K562 (cell line): ENCODE measurements at regions not wholly inside any gene's neighbourhood (a gene's known extent, or its start where the extent isn't known, plus 50 kb on each side); places are given as distances from the start of the nearest gene placed in this dataset.

Source experiments
- ATAC-seq: fragments of 200-7000 bp; cut with Tn5 transposase; 3 replicates; pipeline ENCODE4 v1.9.1; 2020; ENCODE audit warnings: moderate library complexity
- BruUV-seq: library from RNA; stranded (reverse); fragments of 400-500 nt; replicated peaks from 2 replicates; lab custom pipeline; 2021; lab: Mats Ljungman, UMichigan
- CTCF ChIA-PET: fragments of 300-600 bp; formaldehyde crosslinking; extraction: SDS; loops from one replicate; lab custom pipeline; 2021; ENCODE audit warnings: low intra/inter-chr PET ratio; lab: Yijun Ruan, JAX
- POLR2A ChIA-PET: fragments of 300-600, 350-650 bp; sonication (Branson Sonifier 250); formaldehyde crosslinking; extraction: SDS; loops from one replicate; lab custom pipeline; 2021; ENCODE audit warnings: antibody characterized with exemption, inconsistent platforms; lab: Yijun Ruan, JAX
- DNase-seq, 4 experiments: peaks; one replicate each; pipeline versions ENCODE4 v3.0.0 to v3.0.0-alpha.2; 2011 to 2018; ENCODE audit warnings: low spot score in 3 of 4, mixed read lengths in 3 of 4; ENCODE audit errors: extremely low read depth in 1 of 4
- FAIRE-seq: peaks from 2 replicates; lab custom pipeline; 2011; peaks lifted over from hg19 to GRCh38; lab: Jason Lieb, UNC
- H2AFZ ChIP-seq: 2 replicates; pipeline ENCODE4 v1.6.0; 2011; ENCODE audit warnings: low read depth, low read length, control low read depth, inconsistent platforms
- H3K27ac ChIP-seq: fragments of 200-600 bp; 3 replicates; pipeline ENCODE4 v1.8.0; 2011; ENCODE audit warnings: low read depth, mild to moderate bottlenecking, control low read depth, inconsistent platforms, low read length, moderate library complexity, mixed read lengths; ENCODE audit errors: extremely low read depth
- H3K27me3 ChIP-seq, 2 experiments: fragments of 300-600 bp in 1 of 2; 2 replicates in 1 of 2; 3 replicates in 1 of 2; pipeline versions ENCODE4 v1.6.0 to v1.8.0; 2011; ENCODE audit warnings: inconsistent platforms in 2 of 2, low read length in 2 of 2, mild to moderate bottlenecking in 1 of 2, mixed read lengths in 1 of 2, moderate library complexity in 1 of 2; ENCODE audit not compliant: control insufficient read depth in 2 of 2, insufficient read depth in 2 of 2
- H3K36me3 ChIP-seq: fragments of 300-600 bp; 3 replicates; pipeline ENCODE4 v1.8.0; 2011; ENCODE audit warnings: mild to moderate bottlenecking, low read length, inconsistent platforms; ENCODE audit not compliant: control insufficient read depth, insufficient read depth
- H3K4me1 ChIP-seq, 2 experiments: fragments of 200-600 bp in 1 of 2; replicated peaks in 1 of 2; 2 replicates in 1 of 2; 3 replicates in 1 of 2; pipeline versions ENCODE4 v1.5.1 to v1.8.0; 2011; ENCODE audit warnings: inconsistent platforms in 2 of 2, low read length in 2 of 2, mild to moderate bottlenecking in 1 of 2, mixed read lengths in 1 of 2, moderate library complexity in 1 of 2; ENCODE audit not compliant: control insufficient read depth in 2 of 2, insufficient read depth in 2 of 2
- H3K4me2 ChIP-seq: 2 replicates; pipeline ENCODE4 v1.6.1; 2011; ENCODE audit warnings: low read length, control low read depth, inconsistent platforms, mixed read lengths; ENCODE audit not compliant: insufficient read depth
- H3K4me3 ChIP-seq: fragments of 200-600 bp; sonication (generic), shearing (Covaris generic); 2 replicates; pipeline ENCODE4 v1.5.1; 2016; ENCODE audit warnings: control low read depth, inconsistent platforms
- H3K79me2 ChIP-seq: fragments of 200-600 bp; 3 replicates; pipeline ENCODE4 v1.8.0; 2011; ENCODE audit warnings: low read length, inconsistent platforms; ENCODE audit not compliant: control insufficient read depth, insufficient read depth
- H3K9ac ChIP-seq, 2 experiments: 2 replicates each; pipeline versions ENCODE4 v1.6.0 to v1.6.1; 2011; ENCODE audit warnings: low read depth in 2 of 2, low read length in 2 of 2, control low read depth in 1 of 2, inconsistent platforms in 1 of 2, mild to moderate bottlenecking in 1 of 2, mixed read lengths in 1 of 2; ENCODE audit not compliant: insufficient read depth in 1 of 2
- H3K9me1 ChIP-seq: one replicate; pipeline ENCODE4 v1.6.0; 2011; ENCODE audit warnings: inconsistent platforms, mild to moderate bottlenecking, low read length, moderate library complexity; ENCODE audit not compliant: control insufficient read depth, insufficient read depth
- H3K9me3 ChIP-seq: replicated peaks from 2 replicates; pipeline ENCODE4 v1.5.1; 2011; ENCODE audit warnings: low read depth, low read length, inconsistent platforms; ENCODE audit not compliant: control insufficient read depth, insufficient read depth
- H4K20me1 ChIP-seq: replicated peaks from 2 replicates; pipeline ENCODE4 v1.6.1; 2011; ENCODE audit warnings: low read length, inconsistent platforms, mixed read lengths; ENCODE audit not compliant: control insufficient read depth, insufficient read depth
- CBX2 ChIP-seq: fragments of 200-600 bp; sonication (generic); IDR thresholded peaks from one replicate; pipeline ENCODE4 v1.6.1; 2012; ENCODE audit warnings: mild to moderate bottlenecking, low read length, inconsistent platforms; ENCODE audit not compliant: insufficient read depth, poor library complexity, severe bottlenecking
- ETS1 ChIP-seq: conservative IDR thresholded peaks from 2 replicates; pipeline ENCODE4 v1.6.1; 2011; ENCODE audit warnings: low read depth, mild to moderate bottlenecking, low read length; ENCODE audit not compliant: control insufficient read depth
- FOXJ3 ChIP-seq: sonication (generic); formaldehyde crosslinking; IDR thresholded peaks from 2 replicates; pipeline ENCODE4 v1.4.0; 2020; ENCODE audit warnings: mild to moderate bottlenecking, missing genetic modification reagents
- HMG20B ChIP-seq: fragments of 250-450 bp; sonication (Bioruptor Pico); IDR thresholded peaks from 2 replicates; pipeline ENCODE4 v1.5.0; 2021; ENCODE audit warnings: mild to moderate bottlenecking
- JUN ChIP-seq, 2 experiments: sonication (generic) in 1 of 2; formaldehyde crosslinking in 1 of 2; IDR thresholded peaks; 2 replicates each; pipeline versions ENCODE4 v1.6.1 to v1.8.0; 2012 to 2022; ENCODE audit warnings: borderline replicate concordance in 2 of 2, mild to moderate bottlenecking in 2 of 2, improper control_type of control experiment in 1 of 2, low read depth in 1 of 2, low read length in 1 of 2, missing genetic modification reagents in 1 of 2
- LARP7 ChIP-seq: fragments of 450-650 bp; IDR thresholded peaks from 2 replicates; pipeline ENCODE4 v1.6.1; 2016
- LEF1 ChIP-seq: fragments of 450-650 bp; IDR thresholded peaks from 2 replicates; pipeline ENCODE4 v1.6.1; 2016; ENCODE audit warnings: mild to moderate bottlenecking
- TFAM ChIP-seq: fragments of 250-450 bp; sonication (Bioruptor Pico); conservative IDR thresholded peaks from 2 replicates; pipeline ENCODE4 v1.5.0; 2021; ENCODE audit warnings: mild to moderate bottlenecking, moderate library complexity
- ZNF445 ChIP-seq: fragments of 250-450 bp; sonication (Bioruptor Pico); IDR thresholded peaks from 2 replicates; pipeline ENCODE4 v1.4.0; 2020; ENCODE audit warnings: low read depth, mild to moderate bottlenecking, moderate library complexity
- ZNF584 ChIP-seq: fragments of 200-800 bp; sonication (Bioruptor generic); IDR thresholded peaks from 2 replicates; pipeline ENCODE4 v1.6.1; 2016; ENCODE audit warnings: low read depth, mild to moderate bottlenecking, missing genetic modification characterization, missing compliant biosample characterization
- WGBS: fragments of 100-300 bp; shearing (Covaris generic); methylation state at CpG from one replicate; pipeline ENCODE4 v1.1.6; 2016; ENCODE audit warnings: low coverage, mixed read lengths; ENCODE audit not compliant: insufficient coverage; ENCODE audit errors: missing lambda C conversion rate; 5-methylcytosine and 5-hydroxymethylcytosine counted together
- in situ Hi-C: fragments of 300-500 bp; cut with MboI; formaldehyde crosslinking; loops from 4 replicates; pipeline ENCODE4 v1.15.0; 2018; ENCODE audit warnings: inconsistent platforms, mixed read lengths
- intact Hi-C: fragments of 100-400 bp; cut with micrococcal nuclease; formaldehyde crosslinking; loops from 2 replicates; pipeline ENCODE4 v1.14.2; 2022
- TF ChIP-seq, protein P1 (sequence below): fragments of 450-650 bp; IDR thresholded peaks from 2 replicates; pipeline ENCODE4 v1.6.1; 2016; ENCODE audit warnings: low read depth, mild to moderate bottlenecking, moderate library complexity
- TF ChIP-seq, protein P2 (sequence below): fragments of 250-450 bp; sonication (Bioruptor Pico); IDR thresholded peaks from 2 replicates; pipeline ENCODE4 v1.5.0; 2021; ENCODE audit warnings: mild to moderate bottlenecking, borderline replicate concordance

DNA sequence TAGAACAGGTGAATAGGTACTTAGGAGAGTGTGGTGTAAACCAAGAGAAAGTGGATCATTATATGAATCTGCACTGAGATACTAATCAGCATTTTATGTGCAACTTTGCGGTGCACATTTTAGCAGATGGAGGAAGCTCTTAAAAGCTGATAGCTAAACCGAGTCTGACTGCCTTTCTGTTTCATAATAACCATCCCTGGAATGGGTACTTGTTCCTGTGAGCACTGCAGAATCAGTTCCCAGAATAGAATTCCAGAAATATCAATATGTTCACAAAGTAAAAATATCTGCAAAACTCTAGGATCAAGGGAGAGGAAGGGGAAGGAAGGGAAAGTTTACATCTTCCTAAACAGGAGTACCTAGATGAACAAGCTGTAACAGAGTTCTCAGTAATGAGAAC, 432.2 kb upstream of the HNRNPA3 start:
- no peaks in the 10 kb centered on the region for H3K9me3 ChIP-seq
- CTCF ChIA-PET: no interaction called here

More for the DNA sequence above, 432.2 kb upstream of the HNRNPA3 start:
- no peak overlapping the region for H3K27ac ChIP-seq
- H2AFZ ChIP-seq: no peak overlapping the region
- FAIRE-seq (no peak), ATAC-seq (no peak), DNase-seq (no peak)
- no peak overlapping the region for H3K4me2 ChIP-seq
- no peaks in the 10 kb centered on the region for H3K79me2 ChIP-seq
- POLR2A ChIA-PET: no interaction called here
- no TSS peak for BruUV-seq
- in situ Hi-C loops: no loop called here
- WGBS: 0% methylated on average over 2 of the region's 2 CpGs
- H3K9me1 ChIP-seq: no peaks in the 10 kb centered on the region
- no peaks in the 10 kb centered on the region for H3K27me3 ChIP-seq
- intact Hi-C loops: no loop called here
- H3K4me1 ChIP-seq: no peaks in the 10 kb centered on the region
- no peak overlapping the region for H3K4me3 ChIP-seq
- H3K9ac ChIP-seq: no peak overlapping the region
- no peak for TF ChIP-seq CBX2
- TF ChIP-seq HMG20B (CRISPR knock-in tag): no peak
- TF ChIP-seq JUN (IDR thresholded peaks at IDR 0.05; ENCODE audit: borderline replicate concordance, low read depth, low read length): no peak
- TF ChIP-seq JUN (CRISPR knock-in tag; IDR thresholded peaks at IDR 0.05; ENCODE audit: borderline replicate concordance): no peak
- TF ChIP-seq, protein P1, sequence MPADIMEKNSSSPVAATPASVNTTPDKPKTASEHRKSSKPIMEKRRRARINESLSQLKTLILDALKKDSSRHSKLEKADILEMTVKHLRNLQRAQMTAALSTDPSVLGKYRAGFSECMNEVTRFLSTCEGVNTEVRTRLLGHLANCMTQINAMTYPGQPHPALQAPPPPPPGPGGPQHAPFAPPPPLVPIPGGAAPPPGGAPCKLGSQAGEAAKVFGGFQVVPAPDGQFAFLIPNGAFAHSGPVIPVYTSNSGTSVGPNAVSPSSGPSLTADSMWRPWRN: no peak
- TF ChIP-seq LARP7: no peak
- no peak for TF ChIP-seq ZNF445 (CRISPR knock-in tag)
- TF ChIP-seq, protein P2, sequence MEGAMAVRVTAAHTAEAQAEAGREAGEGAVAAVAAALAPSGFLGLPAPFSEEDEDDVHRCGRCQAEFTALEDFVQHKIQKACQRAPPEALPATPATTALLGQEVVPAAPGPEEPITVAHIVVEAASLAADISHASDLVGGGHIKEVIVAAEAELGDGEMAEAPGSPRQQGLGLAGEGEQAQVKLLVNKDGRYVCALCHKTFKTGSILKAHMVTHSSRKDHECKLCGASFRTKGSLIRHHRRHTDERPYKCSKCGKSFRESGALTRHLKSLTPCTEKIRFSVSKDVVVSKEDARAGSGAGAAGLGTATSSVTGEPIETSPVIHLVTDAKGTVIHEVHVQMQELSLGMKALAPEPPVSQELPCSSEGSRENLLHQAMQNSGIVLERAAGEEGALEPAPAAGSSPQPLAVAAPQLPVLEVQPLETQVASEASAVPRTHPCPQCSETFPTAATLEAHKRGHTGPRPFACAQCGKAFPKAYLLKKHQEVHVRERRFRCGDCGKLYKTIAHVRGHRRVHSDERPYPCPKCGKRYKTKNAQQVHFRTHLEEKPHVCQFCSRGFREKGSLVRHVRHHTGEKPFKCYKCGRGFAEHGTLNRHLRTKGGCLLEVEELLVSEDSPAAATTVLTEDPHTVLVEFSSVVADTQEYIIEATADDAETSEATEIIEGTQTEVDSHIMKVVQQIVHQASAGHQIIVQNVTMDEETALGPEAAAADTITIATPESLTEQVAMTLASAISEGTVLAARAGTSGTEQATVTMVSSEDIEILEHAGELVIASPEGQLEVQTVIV: no peak
- TF ChIP-seq ZNF584 (CRISPR knock-in tag): no peak
- TF ChIP-seq ETS1: no peak
- TF ChIP-seq FOXJ3 (CRISPR knock-in tag): no peak
- TF ChIP-seq LEF1: no peak
- TF ChIP-seq TFAM (CRISPR knock-in tag): no peak
- no peaks in the 10 kb centered on the region for H4K20me1 ChIP-seq
- H3K36me3 ChIP-seq: no peaks in the 10 kb centered on the region
